PFSK-1 (cell line): ENCODE measurements at regions not wholly inside any gene's neighbourhood (a gene's known extent, or its start where the extent isn't known, plus 50 kb on each side); places are given as distances from the start of the nearest gene placed in this dataset.

Experiments used
- FOXP2 ChIP-seq: optimal IDR thresholded peaks from 2 replicates; pipeline ENCODE3; 2011; ENCODE audit warnings: borderline replicate concordance, control low read depth, inconsistent platforms; ENCODE audit not compliant: insufficient read depth; ENCODE audit errors: extremely low read length, extremely low read depth
- POLR2AphosphoS5 ChIP-seq: IDR thresholded peaks from 2 replicates; pipeline ENCODE4 v1.6.1; 2012; ENCODE audit warnings: low read depth, mild to moderate bottlenecking, control low read depth, low read length, moderate library complexity
- REST ChIP-seq, 2 experiments: IDR thresholded peaks; 2 replicates each; pipeline versions ENCODE4 v1.6.1 to v1.8.0; 2011 to 2012; ENCODE audit warnings: low read depth in 2 of 2, low read length in 2 of 2, control low read depth in 1 of 2, inconsistent platforms in 1 of 2, mild to moderate bottlenecking in 1 of 2, moderate library complexity in 1 of 2; ENCODE audit not compliant: insufficient read depth in 1 of 2
- SIN3A ChIP-seq: IDR thresholded peaks from 2 replicates; pipeline ENCODE4 v1.6.1; 2012; ENCODE audit warnings: mild to moderate bottlenecking, low read length, moderate library complexity, borderline replicate concordance; ENCODE audit not compliant: insufficient read depth
- TAF1 ChIP-seq: IDR thresholded peaks from 2 replicates; pipeline ENCODE4 v1.6.1; 2012; ENCODE audit warnings: low read length, control low read depth, borderline replicate concordance; ENCODE audit not compliant: insufficient read depth

- no peak for TF ChIP-seq FOXP2
- TF ChIP-seq POLR2AphosphoS5: no peak
- no peak for TF ChIP-seq TAF1
- TF ChIP-seq REST (IDR thresholded peaks at IDR 0.05; ENCODE audit: insufficient read depth in 1 of 2, low read depth in 2 of 2, low read length in 2 of 2): no peak
- TF ChIP-seq SIN3A: no peak
These were observed 456.3 kb downstream of the PDGFC start for GRCh38 chr4:156515295-156515694.

- no peak for TF ChIP-seq POLR2AphosphoS5
- no peak for TF ChIP-seq REST (IDR thresholded peaks at IDR 0.05; ENCODE audit: insufficient read depth in 1 of 2, low read depth in 2 of 2, low read length in 2 of 2)
- TF ChIP-seq SIN3A: no peak
- no peak for TF ChIP-seq TAF1
- TF ChIP-seq FOXP2: no peak
These were observed 459.0 kb downstream of the PDGFC start for GRCh38 chr4:156512622-156513021.

- TF ChIP-seq FOXP2: no peak
- no peak for TF ChIP-seq POLR2AphosphoS5
- TF ChIP-seq SIN3A: no peak
- no peak for TF ChIP-seq TAF1
- no peak for TF ChIP-seq REST (IDR thresholded peaks at IDR 0.05; ENCODE audit: insufficient read depth in 1 of 2, low read depth in 2 of 2, low read length in 2 of 2)
These were observed 466.2 kb downstream of the PDGFC start for GRCh38 chr4:156505341-156505955.

- TF ChIP-seq REST (IDR thresholded peaks at IDR 0.05; ENCODE audit: insufficient read depth in 1 of 2, low read depth in 2 of 2, low read length in 2 of 2) (no peak), SIN3A (no peak), FOXP2 (no peak), POLR2AphosphoS5 (no peak), TAF1 (no peak)
These were observed 468.5 kb downstream of the PDGFC start for GRCh38 chr4:156503119-156503518.
